Stomach (tissue), 4 donors: ENCODE measurements at regions not wholly inside any gene's neighbourhood (a gene's known extent, or its start where the extent isn't known, plus 50 kb on each side); places are given as distances from the start of the nearest gene placed in this dataset.

Source experiments
- CTCF ChIP-seq, 7 experiments: fragments of 450-650 bp in 4 of 7; fragments of 200-600 bp in 3 of 7; sonication (generic) in 3 of 7; IDR thresholded peaks; one replicate each; pipeline ENCODE4 v1.5.1; 2016 to 2019; ENCODE audit warnings: antibody characterized with exemption in 7 of 7, control low read depth in 2 of 7, mild to moderate bottlenecking in 1 of 7
- POLR2A ChIP-seq, 4 donors: fragments of 450-650 bp; IDR thresholded peaks; one replicate each; pipeline ENCODE4 v1.6.1; 2016; ENCODE audit warnings: antibody characterized with exemption in 4 of 4, control low read depth in 2 of 4, mild to moderate bottlenecking in 1 of 4, moderate library complexity in 1 of 4

DNA sequence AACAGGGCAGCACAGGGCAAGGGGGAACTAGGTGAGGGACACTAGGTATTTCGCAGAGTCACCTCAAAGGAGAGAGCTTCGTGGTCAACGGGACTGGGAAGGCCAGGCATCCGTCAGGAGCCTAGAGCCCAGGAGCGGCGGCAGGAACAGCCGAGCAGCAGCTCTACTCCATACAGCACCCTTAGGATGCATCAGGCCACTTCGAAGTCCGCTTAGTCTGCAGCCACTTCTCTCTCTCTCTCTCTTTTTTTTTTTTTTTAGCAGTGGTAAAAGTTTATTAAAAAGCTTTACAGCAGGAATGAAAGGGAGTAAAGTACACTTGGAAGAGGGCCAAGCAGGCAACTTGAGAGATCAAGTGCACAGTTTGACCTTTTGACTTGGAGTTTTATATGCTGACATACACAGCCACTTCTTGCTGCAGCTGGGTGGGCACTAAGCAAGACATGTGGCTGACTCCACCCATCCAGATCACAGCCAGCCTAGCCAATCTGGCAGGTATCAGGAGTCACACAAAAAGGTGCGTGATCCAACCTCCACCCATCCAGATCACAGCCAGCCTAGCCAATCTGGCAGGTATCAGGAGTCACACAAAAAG, 209.7 kb upstream of the RADX start:
- TF ChIP-seq CTCF (IDR thresholded peaks at IDR 0.05) (no peak), POLR2A (IDR thresholded peaks at IDR 0.05) (no peak)
